Daoy (cell line): ENCODE measurements at regions not wholly inside any gene's neighbourhood (a gene's known extent, or its start where the extent isn't known, plus 50 kb on each side); places are given as distances from the start of the nearest gene placed in this dataset.
A peak's percentile ranks its signal among the peaks of the same experiment; 100 is the strongest.

ENCODE experiments used
- DNase-seq: peaks from one replicate; pipeline ENCODE4 v3.0.0-alpha.2; 2015; ENCODE audit warnings: low read depth

DNA sequence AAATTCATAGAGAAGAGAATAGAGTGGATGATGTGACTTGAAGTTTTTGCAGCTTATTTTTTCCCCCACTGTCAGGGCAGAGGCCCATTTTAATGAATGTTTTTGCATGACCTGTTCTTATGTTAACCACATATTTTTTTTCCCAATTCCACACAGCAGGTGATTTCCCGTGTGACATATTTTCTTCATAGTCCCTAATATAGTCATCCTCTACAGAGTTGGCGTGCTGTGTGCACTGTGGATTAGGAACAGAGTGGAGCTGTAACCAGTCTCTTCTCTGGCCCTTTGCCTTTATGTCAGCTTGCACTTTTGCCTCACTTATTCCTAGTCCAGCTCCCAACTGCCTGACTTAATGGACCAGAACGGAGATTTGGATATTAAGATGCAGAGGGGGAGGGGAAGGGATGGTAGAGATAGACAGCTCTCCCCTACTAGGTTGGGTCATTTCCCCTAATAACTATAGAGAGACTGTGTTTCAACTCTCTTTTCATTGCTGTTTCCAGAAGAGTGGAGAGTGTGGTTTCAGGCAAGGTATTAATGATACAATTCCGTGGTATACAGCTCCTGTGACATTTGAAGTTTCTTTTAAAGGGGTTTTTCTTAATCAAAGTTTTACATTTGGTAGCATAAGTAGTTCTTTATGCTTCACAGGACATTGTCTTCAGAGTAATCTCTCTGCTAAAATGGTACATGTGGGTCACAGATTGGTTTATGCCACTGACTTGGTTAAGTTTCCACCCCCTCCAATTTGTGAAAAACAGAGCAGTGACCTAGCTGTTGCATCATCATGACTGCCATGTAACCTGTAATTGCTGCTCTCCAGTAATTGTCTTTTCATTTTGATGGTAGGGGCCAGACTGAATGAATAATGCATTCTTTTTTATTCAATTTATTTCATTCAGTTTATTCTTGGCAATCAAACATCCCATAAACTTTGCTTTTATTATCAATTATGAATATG, 161.3 kb downstream of the HAUS1 start:
- DNase-seq: no peak

DNA sequence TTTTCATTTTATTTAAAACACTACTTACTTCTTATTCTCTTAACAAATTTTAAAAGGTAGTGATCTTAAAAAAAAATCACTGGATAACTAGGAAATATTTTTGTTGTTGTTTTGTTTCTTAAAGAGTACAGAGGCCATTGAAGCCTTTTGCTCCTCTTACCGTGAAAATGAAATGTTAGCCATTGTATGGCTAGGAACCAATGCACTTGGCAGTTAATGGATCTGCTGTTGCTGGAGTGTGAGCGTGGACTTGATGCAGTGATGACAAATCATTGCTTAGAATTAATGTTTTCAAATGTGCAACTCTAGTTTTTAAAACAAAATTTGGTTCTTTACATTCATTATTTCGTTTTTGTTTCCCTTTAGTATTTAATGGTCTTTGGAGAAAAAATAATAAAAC, 162.3 kb downstream of the HAUS1 start:
- no peak for DNase-seq

DNA sequence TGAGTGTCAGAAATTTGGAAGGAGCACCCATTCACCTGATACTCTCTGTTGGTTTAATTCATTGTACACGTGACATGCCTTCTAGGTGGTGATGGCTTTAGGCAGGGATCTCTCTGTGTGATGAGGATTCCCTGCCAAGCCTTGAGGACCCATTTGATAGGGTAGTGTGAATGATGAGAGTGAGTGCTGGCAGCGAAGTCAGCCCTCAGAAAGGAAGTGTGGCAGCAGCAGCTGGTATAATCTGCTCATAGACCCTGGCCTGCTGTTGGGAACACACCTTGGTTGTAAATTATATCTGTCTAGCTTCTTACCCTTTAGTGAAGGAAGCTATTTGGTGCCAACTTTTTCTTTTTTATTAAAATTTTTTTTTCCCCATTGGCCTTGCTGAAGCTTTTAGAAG, 164.5 kb downstream of the HAUS1 start:
- no peak for DNase-seq

DNA sequence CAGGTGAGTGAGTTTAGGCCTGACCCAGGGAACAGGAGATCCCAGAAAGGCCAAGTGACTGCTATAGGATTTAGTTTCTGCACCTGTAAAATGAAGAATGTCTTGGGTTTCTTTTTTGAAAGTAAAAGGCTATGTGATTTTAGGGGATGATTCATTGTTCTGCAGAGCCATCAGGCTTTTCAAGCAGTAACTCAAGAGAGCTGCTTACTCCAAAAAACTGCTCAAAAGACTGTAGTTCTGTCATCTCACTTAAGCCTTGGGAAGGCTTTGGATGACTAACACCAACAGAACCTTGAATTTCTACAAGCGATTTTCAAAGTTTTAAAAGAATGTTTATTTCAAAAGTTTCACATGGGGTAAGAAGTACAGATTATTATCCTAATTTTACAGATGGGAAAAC, 165.1 kb downstream of the HAUS1 start:
- no peak for DNase-seq

DNA sequence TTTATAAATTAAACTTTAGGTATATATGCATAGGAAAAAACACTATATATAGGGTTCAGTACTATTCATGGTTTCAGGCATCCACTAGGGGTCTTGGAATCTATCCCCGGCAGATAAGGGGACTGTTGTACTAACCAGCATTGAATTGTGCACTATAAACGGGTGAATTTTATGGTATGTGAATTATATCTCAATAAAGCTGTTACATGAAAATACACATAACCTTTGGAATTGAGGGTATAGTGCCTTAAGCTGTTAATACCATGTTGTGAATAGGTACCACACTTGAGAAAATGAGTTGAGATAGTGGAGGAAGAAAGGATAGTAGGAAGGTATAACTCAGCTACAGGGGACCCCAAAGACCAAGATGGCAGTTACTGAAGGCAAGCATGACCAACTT, 167.3 kb downstream of the HAUS1 start:
- DNase-seq: no peak

DNA sequence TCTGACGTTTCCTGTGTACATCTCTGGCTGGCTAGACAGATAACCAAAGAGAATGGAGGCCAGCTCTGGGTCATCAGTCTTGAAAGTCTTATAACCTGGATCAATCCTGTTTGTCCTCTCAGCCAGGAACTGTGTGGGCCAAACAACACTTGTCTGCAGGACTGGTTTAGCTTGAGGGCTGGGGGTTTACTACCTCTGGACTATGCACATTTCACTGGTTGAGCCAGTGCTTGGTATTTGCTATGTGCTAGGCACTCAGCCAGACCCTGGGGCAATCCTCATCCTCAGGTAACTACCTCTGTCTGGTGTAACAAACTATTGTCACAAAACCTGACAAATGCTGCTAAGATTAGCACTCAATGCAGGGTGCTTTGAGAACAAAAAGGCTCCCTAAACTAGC, 169.7 kb downstream of the HAUS1 start:
- no peak for DNase-seq

DNA sequence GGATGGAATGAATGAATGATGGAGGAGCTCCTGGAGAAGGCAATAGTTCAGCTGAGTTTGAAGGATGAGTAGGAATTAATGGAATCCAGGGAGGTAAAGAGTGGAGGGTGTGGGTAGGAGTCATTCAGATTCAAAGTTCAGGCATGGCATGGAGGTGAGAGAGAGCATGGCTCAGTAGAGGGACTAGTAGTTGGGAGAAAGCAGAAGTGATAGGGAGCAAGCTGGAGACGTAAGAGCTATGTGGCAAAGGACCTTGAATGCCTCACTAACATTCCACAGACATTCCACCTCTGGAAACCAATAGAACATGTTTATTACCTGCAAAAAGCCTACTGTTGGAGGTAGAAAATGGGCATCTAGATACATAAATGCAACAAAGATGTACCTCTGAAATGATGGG, 170.1 kb downstream of the HAUS1 start:
- no peak for DNase-seq

DNA sequence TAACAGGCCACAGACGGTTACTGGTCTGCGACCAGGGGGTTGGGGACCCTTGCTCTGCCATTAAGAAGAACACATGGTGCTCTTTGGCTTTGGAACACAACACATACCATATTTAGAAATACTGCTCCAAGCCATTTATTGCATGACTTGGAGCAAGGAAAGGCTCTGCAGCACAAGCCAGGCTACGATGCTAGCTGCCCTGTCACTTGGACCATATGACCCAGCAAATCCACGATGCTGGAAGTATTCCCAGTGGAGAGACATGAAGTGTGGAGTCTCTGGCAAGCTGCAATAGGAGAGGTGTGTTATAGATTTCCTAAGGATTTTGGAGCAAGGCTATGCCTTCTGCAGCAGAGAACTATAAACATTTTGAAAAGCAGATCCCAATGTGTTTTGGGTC, 171.2 kb downstream of the HAUS1 start:
- no peak for DNase-seq

DNA sequence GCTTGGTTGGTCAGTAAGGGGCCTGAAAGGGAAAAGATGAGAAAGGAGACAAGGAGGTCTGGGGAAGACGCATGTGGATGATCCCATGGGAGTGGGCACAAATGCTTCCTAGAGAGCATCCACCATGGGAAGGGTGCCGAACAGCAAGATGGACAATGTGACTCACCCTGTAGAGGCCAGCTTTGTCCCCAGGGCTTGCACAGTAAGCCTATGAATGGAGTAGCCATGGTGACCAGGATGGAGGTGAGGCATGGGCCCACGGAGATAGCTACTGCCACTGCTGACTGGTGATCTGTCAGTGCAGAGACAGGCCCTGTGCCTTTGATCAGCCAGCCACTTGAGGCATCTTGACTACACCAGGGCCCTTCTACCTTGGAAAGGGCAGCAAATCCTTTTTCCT, 172.6 kb downstream of the HAUS1 start:
- no peak for DNase-seq

DNA sequence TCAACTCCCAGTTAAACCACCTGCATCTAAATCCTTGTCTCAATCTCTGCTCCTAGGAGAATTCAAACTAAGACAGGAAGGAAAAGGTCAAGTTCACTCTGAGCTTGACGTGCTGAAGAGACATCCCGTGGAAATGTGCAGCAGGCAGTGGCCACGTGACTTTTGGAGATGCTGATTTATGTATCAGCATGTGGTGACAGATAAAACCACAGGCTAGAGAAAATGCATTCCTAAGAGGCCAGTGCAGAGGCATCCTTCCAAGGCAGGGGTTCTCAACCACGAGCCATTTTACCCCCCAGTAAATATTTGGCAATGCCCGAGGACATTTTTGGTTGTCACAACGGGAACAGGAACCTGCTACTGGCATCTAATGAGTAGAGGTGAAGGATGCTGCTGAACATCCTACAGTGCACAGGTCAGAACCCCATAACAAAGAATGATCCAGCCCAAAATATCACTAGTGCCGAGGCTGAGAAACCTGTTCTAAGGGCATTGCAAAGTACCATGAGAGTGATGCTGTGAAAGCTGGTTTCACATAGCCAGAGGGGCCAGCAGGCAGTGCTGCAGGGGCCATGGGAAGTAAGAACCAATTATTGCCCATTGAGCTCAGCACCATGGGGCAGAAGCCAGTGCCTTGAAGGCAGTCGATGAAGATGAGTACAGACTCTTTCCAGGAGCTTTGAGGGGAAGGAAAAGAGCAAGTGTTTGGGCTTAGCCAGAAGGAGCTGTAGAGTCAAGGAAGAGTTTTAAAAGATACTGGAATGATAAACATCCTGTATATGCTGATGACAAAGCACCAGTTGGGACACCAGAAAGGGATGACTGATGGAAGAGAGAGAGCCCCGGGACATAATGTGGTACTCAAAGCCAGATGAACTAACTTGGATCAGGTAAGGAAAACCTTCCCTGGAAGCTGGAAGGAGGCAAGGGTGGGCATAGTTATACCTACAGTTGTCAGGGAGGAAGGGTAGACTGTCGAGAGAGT, 174.6 kb downstream of the HAUS1 start:
- peak; percentile 13 for DNase-seq

DNA sequence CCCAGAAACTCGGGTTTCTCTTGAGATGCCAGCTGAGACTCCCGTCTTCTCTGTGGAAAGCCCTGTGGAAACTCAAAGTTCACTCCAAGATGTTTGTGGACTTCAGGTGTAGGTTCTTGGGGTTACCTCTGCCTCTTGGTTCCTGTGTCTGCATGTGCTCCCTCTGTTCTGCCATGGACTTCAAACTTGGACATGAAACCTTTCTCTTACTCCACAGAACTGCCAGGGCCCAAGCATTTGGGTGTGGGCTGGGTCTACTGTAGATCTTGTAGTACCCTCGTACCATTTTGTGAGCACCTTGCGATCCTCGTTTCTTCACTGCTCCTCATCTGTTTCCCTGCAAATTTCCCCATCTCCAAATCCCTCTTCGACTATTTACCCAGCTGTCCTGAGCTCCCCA, 175.5 kb downstream of the HAUS1 start:
- DNase-seq: no peak

DNA sequence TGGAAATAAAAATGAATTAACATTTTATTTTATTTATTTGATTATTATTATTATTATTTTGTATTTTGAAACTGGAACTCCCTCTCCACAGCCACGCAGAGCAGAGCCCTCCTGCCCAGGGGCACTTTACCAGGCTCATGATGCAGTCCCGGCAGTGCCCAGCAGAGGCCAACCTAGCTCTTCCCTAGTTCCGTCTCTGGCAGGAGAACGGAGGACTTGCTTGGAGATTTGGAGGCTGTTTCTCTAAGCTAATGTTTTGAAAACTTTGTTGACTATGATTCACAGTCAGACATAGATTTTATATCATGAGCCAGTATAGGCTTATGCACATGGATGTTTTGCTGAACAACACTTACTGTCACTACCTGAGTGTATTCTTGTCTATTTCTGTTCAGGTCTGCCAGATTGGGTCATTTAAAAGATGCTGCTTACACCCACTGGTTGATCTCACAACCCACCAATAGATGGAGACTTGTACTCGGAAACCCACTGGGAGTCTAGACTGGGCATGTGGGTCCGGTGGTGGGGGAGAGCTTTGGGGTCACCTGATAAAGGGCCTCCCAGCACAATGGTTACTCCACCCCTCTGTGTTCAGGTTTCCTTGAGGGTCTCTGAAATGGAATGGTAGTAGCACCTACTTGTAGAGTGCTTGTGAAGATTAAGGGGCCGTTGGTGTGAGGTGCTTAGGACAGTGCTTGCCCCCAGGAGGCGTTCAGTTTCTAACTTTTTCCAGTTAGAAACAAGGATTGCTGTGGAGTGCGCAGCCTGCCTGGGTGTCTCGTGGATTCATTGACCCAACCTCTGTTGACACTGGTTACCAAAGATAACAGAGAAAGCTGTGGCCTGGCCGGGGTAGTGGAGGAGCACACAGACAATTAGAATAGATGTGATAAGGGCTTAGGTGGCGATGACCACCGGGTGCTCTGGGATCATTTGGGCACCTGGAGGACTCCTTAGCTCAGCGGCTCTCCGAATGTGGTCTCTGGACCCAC, 177.3 kb downstream of the HAUS1 start:
- DNase-seq: peak; percentile 68

DNA sequence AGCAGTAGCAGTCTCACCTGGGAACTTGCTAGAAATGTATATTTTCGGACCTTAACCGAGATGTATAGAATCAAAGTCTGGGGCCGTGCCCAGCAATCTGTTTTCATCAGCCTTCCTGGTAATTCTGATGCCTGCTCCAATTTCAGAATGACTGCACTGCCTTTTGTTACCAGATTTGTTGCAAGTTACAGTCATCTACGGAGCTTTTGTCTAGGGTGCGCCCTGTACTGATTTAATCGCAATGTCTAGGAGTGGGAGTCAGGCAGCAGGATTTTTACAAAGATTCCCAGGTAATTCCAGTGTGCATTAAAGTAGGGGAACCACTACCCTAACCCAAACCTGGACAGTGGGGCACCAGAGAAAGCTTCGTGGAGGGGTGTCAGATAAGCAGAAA, 178.0 kb downstream of the HAUS1 start:
- DNase-seq: no peak

DNA sequence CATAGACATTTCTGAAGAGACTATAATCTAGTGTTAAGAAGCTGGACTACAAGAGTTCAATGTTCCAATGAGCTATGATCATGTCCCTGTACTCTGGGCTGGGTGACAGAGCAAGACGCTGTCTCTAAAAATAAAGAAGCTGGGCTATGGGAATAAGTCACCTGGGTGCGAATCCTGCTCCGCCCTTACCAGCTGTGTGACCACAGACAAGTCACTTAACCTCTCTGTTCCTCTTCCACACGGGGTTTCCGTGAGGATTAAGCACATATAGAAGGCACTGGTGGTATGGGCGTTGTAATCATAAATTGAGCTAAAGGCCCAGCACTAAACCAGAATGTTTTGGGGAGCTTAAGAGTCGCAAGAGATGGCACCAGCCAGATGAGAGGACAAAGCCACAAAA, 178.5 kb downstream of the HAUS1 start:
- DNase-seq: no peak

DNA sequence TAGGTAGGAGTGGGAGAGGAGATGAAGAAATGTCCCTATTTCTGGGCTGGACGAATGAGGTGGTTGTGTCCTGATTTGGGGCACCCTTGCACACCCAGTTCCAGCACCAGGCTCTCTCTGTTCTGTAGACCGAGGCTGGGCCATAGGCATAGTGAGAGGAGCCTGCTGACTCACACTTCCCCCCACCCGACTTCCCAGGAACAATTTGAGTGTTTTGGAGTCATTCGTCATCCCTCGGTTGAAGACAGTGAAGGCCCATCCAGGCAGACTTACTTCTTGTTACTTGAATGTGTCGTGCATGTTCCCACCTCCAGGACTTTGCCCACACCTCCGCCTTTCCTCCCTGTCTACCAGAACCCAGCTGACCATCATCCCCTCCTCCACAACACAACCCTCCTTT, 179.1 kb downstream of the HAUS1 start:
- DNase-seq: peak; percentile 45

DNA sequence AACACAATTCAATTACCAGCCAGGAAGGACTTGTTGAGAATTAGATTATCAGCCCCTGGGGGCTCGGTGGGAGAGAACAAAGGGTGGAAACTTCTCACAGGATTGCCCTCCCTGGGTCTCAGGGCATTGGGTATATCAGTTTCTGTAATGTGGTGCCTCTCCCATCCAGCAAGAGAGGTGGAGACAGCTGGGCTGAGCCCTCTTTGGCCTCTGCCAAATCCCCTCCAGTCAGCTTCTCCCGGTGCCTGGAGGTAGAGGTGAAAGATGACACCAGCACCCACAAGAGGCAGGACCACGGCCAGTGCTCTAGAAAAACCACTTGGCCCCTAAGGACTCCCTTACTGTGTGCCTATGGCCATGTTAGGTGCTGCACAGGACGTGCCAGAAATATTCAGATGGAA, 179.7 kb downstream of the HAUS1 start:
- DNase-seq: no peak

DNA sequence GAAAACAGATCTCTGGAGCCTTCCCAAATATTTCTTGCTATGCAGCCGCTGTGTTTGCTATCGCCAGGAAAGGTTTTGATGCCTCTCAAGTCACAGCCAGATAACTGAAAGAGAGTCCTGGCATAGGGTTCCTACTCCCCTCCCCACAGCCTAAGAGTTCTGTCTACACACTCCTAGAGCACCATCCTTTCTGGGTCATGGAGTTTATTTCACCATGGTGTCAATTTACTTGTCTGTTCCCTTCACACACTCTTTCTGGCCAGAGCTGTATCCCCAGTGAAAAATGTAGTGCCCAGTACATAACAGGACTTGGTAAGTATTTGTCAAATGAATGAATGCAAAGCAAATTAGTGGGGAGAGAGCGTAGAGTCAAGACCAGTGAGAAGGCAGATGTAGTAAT, 185.3 kb downstream of the HAUS1 start:
- DNase-seq: no peak

DNA sequence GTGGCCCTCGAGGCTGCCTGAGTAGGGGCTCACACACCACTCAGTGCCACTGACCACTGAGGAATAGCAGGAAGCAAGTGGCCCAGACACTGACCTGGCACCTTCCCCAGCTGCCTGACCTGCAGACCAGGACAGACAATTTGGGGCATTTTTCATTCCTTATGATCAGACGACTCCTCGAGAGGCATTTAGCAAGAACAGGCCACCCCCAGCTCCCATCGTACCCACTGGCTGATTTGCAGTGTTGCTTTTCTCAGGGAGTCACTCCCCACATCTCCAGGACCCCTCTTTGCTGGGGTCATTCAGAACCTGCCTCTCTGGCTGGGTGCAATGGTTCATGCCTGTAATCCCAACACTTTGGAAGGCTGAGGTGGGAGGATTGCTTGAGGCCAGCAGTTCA, 185.7 kb downstream of the HAUS1 start:
- DNase-seq: no peak

DNA sequence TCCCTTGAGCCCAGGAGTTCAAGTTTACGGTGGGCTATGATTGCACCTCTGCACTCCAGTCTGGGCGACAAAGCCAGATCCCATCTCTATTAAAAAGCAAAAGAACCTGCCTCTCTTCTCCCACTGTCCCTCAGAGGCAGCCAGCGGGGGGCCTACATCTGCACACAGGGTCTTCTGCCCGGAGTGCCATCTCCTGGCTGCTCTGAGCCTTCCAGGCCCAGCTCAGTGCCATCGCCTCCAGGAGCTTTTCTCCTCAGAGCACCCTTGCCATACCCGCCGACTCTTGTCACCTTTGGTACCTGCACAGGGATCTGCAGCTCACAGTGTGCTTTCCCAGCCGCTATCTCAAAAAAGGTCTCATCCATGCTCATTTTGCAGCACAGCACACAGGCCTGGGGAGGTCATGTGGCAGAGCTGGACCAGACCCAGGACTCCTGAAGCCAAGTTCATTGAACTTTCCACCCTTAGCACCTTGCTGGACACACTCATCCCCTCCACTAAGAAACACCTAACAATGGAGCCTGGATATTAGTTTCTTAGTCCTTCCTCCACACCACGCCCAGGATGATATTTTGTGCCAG, 186.3 kb downstream of the HAUS1 start:
- no peak for DNase-seq

DNA sequence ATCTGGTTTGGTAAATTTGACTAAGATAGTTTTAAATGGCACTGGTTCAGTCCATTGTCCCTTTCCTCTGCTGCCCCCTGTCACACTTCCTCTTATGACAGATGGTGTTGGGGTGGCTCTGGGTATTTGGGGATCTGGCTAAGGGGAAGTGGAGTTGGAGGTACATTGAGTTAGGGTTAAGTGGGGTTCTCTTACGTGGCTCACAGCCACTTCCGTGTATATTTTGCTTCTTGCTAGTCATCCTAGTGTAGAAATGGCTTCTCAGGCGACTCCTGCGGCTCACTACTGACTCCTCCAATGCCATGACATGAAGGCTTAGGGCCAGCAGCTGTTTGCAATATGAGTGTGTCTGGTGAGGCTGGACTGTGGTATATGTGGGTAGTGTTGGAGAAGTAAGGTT, 187.0 kb downstream of the HAUS1 start:
- DNase-seq: no peak

DNA sequence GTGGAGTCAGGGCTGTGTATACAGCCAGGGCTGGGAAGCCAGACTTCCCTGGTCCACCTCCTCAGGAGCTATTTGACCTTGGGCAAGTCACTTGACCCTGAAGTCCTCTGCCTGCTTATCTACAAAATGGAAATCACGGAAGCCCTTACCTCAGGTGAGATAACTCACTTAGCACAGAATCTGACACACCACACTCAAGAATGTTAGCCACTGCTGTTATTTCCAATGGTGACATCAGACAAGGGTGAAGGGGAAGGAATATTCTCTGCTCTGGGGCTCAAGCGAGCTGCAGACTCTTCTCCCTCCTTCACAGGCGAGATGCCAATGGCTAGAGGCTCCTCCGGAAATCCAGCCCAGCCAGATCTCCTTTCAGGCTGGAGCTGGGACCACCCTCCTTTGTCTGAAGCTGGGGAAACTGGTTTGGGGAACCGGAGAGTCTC, 189.6 kb downstream of the HAUS1 start:
- DNase-seq: no peak
